ENCODE measurements at regions not wholly inside any gene's neighbourhood (a gene's known extent, or its start where the extent isn't known, plus 50 kb on each side); places are given as distances from the start of the nearest gene placed in this dataset.

DNA sequence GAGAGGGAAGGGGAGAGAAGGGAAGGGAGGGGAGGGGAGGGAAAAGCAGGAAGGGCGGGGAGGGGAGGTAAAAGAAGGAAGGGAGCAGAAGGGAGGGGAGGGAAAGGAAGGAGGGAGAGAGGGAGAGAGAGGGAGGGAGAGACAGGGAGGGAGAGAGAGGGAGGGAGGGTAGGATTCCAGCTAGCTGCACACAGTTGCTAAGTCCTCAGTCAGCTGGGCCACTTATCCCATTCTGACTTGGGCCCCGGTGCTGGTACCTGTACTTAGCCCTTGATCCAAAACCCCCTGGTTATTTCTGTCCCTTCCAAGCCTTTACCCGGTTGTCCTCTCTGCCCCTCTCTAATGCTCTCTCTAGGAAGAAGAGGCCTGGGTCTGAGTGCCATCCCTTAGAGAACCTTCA is 211.4 kb downstream of the TTC32 start:
- no peak overlapping the region for H3K27ac ChIP-seq
- H3K4me3 ChIP-seq: no peak overlapping the region
- DNase-seq (ENCODE audit: low spot score): no peak
- TF ChIP-seq, protein P1, sequence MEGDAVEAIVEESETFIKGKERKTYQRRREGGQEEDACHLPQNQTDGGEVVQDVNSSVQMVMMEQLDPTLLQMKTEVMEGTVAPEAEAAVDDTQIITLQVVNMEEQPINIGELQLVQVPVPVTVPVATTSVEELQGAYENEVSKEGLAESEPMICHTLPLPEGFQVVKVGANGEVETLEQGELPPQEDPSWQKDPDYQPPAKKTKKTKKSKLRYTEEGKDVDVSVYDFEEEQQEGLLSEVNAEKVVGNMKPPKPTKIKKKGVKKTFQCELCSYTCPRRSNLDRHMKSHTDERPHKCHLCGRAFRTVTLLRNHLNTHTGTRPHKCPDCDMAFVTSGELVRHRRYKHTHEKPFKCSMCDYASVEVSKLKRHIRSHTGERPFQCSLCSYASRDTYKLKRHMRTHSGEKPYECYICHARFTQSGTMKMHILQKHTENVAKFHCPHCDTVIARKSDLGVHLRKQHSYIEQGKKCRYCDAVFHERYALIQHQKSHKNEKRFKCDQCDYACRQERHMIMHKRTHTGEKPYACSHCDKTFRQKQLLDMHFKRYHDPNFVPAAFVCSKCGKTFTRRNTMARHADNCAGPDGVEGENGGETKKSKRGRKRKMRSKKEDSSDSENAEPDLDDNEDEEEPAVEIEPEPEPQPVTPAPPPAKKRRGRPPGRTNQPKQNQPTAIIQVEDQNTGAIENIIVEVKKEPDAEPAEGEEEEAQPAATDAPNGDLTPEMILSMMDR (IDR thresholded peaks at IDR 0.05): no peak

DNA sequence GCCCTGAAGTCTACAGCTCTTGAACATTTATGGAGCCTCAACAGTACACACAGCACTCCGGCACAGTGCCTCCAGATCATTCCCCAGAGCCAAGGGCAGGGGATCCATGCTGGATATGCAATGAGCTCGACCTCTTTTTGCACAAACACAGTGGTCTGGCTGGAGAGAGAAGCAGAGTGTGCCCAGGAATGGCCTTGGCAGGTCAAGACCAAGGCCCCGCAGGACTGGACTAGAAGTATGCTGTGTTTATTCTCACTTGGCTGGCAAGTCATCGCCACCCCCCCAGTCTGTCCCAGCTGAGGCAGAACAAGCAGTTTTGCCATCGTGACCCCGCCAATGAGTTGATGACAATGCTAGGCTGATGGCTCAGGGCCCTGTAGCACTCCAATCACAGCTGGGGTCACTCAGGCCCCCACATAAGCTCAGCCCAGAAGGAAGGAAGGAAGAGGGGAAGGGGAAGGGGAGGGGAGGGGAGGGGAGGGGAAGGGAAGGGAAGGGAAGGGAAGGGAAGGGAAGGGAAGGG is 212.1 kb downstream of the TTC32 start:
- peak; percentile 54 for DNase-seq (ENCODE audit: low spot score)
- Histone ChIP-seq H3K4me3 (no peak overlapping the region), H3K27ac (no peak overlapping the region)
- TF ChIP-seq, protein P1 (IDR thresholded peaks at IDR 0.05): no peak

DNA sequence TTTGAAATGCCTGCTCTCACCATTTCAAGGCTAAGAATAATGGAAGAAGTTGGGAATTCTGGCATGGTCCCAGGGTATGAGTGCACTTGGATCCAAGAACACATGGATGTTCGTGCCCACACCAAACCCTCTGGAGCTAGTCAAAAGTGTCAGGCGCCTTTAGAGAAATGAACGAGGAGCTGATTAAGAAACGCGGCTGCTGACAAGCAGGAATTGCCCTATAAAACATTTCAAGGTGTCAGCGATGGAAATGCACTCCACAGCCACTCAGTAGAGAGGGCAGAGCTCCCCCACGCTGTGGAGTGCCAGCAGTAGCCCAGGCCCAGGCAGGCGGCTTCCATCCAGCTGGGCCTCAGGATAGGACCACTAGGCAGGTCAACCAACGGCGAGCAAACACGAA is 213.7 kb downstream of the TTC32 start:
- peak overlapping the region; percentile 71 to 72 for H3K27ac ChIP-seq
- TF ChIP-seq, protein P1 (IDR thresholded peaks at IDR 0.05): no peak

DNA sequence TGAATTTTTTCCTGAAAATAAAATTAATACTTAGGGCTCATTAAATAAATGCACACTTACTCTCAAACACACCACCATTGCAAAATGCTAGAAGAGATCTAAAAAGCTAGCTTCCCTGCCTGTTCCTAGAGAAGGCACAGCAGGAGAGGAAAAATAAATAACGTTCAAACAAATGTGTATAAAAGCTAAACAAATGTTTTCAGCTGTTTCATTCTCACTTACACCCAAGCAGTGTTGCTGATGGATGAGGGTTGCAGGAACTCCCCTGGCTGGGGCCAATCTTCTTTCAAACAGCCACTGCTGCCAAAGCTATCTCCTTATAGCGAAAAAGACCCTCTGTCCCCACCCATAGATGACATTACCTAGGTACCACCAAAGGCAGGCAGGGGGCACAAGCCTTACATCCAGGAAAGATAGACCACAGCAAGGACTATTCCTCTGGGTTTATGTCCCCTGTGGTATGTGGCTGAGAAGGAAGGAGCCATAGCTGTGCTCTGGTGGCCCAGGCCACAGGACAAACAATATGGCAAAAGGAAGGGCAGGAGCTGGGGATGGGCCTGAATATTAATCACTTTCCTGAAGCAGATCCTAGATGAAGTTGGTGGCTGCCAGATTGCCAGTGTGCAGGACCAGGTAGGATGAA is 214.6 kb downstream of the TTC32 start:
- TF ChIP-seq, protein P1 (IDR thresholded peaks at IDR 0.05): no peak
- Histone ChIP-seq H3K27ac (peak overlapping the region; percentile 24 to 72), H3K4me3 (no peak overlapping the region)
- DNase-seq (ENCODE audit: low spot score): peak; percentile 53

More for the DNA sequence above, 213.7 kb downstream of the TTC32 start:
- DNase-seq (ENCODE audit: low spot score): peak; percentile 69
- no peak overlapping the region for H3K4me3 ChIP-seq

DNA sequence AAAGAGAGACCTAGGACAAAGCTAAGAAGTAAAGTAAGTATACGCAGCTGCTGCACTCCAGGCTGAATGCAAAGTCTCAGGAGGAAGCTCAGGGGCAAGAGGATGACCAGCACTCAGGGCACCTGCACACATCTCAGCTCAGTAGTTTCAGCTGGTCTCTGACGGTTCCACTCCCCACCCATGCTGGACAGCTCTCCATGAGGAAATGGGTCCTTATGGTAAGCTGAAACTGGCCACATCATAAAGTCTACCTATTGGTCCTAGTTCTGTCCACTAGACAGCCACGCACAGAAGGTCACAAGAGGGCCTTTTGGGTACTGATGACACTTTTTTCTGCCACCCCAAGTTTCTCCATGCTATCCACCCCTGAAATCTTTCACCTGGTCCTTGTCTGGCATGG is 215.3 kb downstream of the TTC32 start:
- DNase-seq (ENCODE audit: low spot score): peak; percentile 16
- Histone ChIP-seq H3K27ac (no peak overlapping the region), H3K4me3 (no peak overlapping the region)
- TF ChIP-seq, protein P1 (IDR thresholded peaks at IDR 0.05): no peak

DNA sequence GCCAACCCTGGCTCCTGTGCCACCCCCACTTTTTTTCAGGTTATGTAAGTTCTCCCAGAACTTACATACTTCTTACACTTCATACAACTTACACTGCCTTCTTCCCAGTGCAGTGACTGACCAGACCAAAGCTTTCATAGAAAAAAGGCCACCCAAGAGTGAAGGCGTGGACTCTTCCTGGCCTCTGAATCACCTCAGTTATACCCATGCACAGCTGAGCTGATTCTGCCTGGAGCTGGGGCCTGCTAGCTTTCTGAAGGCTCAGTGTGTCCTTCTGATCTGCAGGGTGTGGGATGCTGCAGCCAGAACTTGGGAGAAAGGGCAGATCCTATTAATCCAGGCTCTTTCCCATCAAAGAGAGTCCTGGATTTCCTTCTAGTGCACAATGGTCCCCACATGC is 216.1 kb downstream of the TTC32 start:
- peak; percentile 28 for DNase-seq (ENCODE audit: low spot score)
- Histone ChIP-seq H3K27ac (no peak overlapping the region), H3K4me3 (no peak overlapping the region)
- TF ChIP-seq, protein P1 (IDR thresholded peaks at IDR 0.05): no peak

DNA sequence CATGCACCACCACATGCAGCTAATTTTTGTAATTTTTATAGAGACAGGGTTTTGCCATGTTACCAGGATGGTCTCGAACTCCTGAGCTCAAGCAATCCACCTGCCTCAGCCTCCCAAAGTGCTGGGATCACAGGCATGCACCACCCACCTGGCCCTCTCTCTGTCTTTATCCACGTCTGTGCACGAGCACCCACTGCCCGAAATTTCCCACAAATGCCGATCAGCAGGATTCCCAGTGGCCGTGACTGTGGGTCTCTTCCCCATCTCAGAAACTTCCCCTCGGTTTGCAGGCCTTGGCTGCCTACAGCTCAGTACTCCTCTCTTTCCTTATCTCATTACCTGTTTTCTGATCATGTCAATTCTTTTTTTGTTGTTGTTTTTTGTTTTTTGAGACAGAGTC is 217.3 kb downstream of the TTC32 start:
- TF ChIP-seq, protein P1 (IDR thresholded peaks at IDR 0.05): no peak
- peak; percentile 17 for DNase-seq (ENCODE audit: low spot score)
- H3K27ac ChIP-seq: no peak overlapping the region
- H3K4me3 ChIP-seq: no peak overlapping the region
